ENCODE measurements at regions not wholly inside any gene's neighbourhood (a gene's known extent, or its start where the extent isn't known, plus 50 kb on each side); places are given as distances from the start of the nearest gene placed in this dataset.

- H3K79me2 ChIP-seq (ENCODE audit: insufficient read depth, low read length) = no peaks in the 10 kb centered on the region
- H3K4me1 ChIP-seq (ENCODE audit: control insufficient read depth in 1 of 2, insufficient read depth in 2 of 2, low read length in 2 of 2) = no peaks in the 10 kb centered on the region
- H3K4me2 ChIP-seq (replicated peaks; ENCODE audit: extremely low read depth, low read length, poor library complexity, severe bottlenecking) = no peak overlapping the region
- Mint-ChIP-seq H3K27ac (no peak overlapping the region), H3K27me3 (ENCODE audit: low read depth in 3 of 3) (peaks cover 0 to 7% (median 2%) of the 10 kb centered on the region in 3 donors), H3K36me3 (no peaks in the 10 kb centered on the region), H3K4me3 (no peak overlapping the region), H3K9me3 (peaks cover 0 to 3% (median 0%) of the 10 kb centered on the region in 7 donors), H3K4me1 (no peaks in the 10 kb centered on the region)
- no peak overlapping the region for H3K4me3 ChIP-seq (replicated peaks in 1 of 3; ENCODE audit: low read depth in 2 of 3, low read length in 3 of 3)
- DNase-seq = no peak
- TF ChIP-seq CTCF (IDR thresholded peaks at IDR 0.05) = no peak
- intact Hi-C loops (cut with micrococcal nuclease) = no loop called here
- no peak overlapping the region for H2AFZ ChIP-seq (ENCODE audit: insufficient read depth, low read depth, low read length, poor library complexity, severe bottlenecking)
- 80% methylated on average over 2 of the region's 3 CpGs for WGBS (ENCODE audit: insufficient coverage)
- no peaks in the 10 kb centered on the region for H3K9me3 ChIP-seq (replicated peaks in 1 of 2; ENCODE audit: control insufficient read depth in 1 of 2, insufficient read depth in 1 of 2, low read length in 2 of 2)
- H3K9ac ChIP-seq (ENCODE audit: insufficient read depth, low read length, poor library complexity, severe bottlenecking) = no peak overlapping the region
- no peaks in the 10 kb centered on the region for H4K20me1 ChIP-seq (ENCODE audit: insufficient read depth, low read length)
- no peaks in the 10 kb centered on the region for H3K27me3 ChIP-seq (ENCODE audit: control insufficient read depth in 2 of 2, insufficient read depth in 2 of 2, low read length in 2 of 2)
- no peak overlapping the region for H3K27ac ChIP-seq (ENCODE audit: low read depth in 1 of 2, low read length in 2 of 2)
- no peaks in the 10 kb centered on the region for H3K36me3 ChIP-seq (replicated peaks in 1 of 2; ENCODE audit: control insufficient read depth in 1 of 2, insufficient read depth in 2 of 2, low read length in 2 of 2)
Observed at GRCh38 chr5:167869125-167869524, 422.3 kb upstream of the WWC1 start.

GRCh38 chr5:167870055-167870454 lies 421.4 kb upstream of the WWC1 start:
- Histone ChIP-seq H4K20me1 (ENCODE audit: insufficient read depth, low read length) (no peaks in the 10 kb centered on the region), H3K9me3 (replicated peaks in 1 of 2; ENCODE audit: control insufficient read depth in 1 of 2, insufficient read depth in 1 of 2, low read length in 2 of 2) (no peaks in the 10 kb centered on the region), H3K79me2 (ENCODE audit: insufficient read depth, low read length) (no peaks in the 10 kb centered on the region), H3K9ac (ENCODE audit: insufficient read depth, low read length, poor library complexity, severe bottlenecking) (no peak overlapping the region), H3K36me3 (replicated peaks in 1 of 2; ENCODE audit: control insufficient read depth in 1 of 2, insufficient read depth in 2 of 2, low read length in 2 of 2) (no peaks in the 10 kb centered on the region), H2AFZ (ENCODE audit: insufficient read depth, low read depth, low read length, poor library complexity, severe bottlenecking) (no peak overlapping the region), H3K27ac (ENCODE audit: low read depth in 1 of 2, low read length in 2 of 2) (no peak overlapping the region), H3K4me3 (replicated peaks in 1 of 3; ENCODE audit: low read depth in 2 of 3, low read length in 3 of 3) (no peak overlapping the region), H3K4me1 (ENCODE audit: control insufficient read depth in 1 of 2, insufficient read depth in 2 of 2, low read length in 2 of 2) (no peaks in the 10 kb centered on the region), H3K4me2 (replicated peaks; ENCODE audit: extremely low read depth, low read length, poor library complexity, severe bottlenecking) (no peak overlapping the region), H3K27me3 (ENCODE audit: control insufficient read depth in 2 of 2, insufficient read depth in 2 of 2, low read length in 2 of 2) (no peaks in the 10 kb centered on the region)
- Mint-ChIP-seq H3K27me3 (ENCODE audit: low read depth in 3 of 3) (peaks cover 0 to 7% (median 2%) of the 10 kb centered on the region in 3 donors), H3K4me1 (no peaks in the 10 kb centered on the region), H3K4me3 (no peak overlapping the region), H3K36me3 (no peaks in the 10 kb centered on the region), H3K9me3 (peaks cover 0 to 3% (median under 1%) of the 10 kb centered on the region in 7 donors), H3K27ac (no peak overlapping the region)
- intact Hi-C loops (cut with micrococcal nuclease) = no loop called here
- no peak for TF ChIP-seq CTCF (IDR thresholded peaks at IDR 0.05)
- no peak for DNase-seq

All from CD14-positive monocyte (primary cell).